Psoas muscle (tissue), 7 donors: ENCODE measurements at regions not wholly inside any gene's neighbourhood (a gene's known extent, or its start where the extent isn't known, plus 50 kb on each side); places are given as distances from the start of the nearest gene placed in this dataset.

Experiments used
- ATAC-seq, 4 donors: fragments of 200-7000 bp; cut with Tn5 transposase; one replicate each; pipeline ENCODE4 v1.9.1; 2020; ENCODE audit warnings: moderate library complexity in 3 of 4, mild to moderate bottlenecking in 2 of 4
- DNase-seq, 2 donors: peaks; one replicate each; pipeline ENCODE4 v3.0.0-alpha.2; 2020
- H3K27ac ChIP-seq: fragments of 200-600 bp; one replicate; pipeline ENCODE4 v1.8.0; 2022
- H3K27me3 ChIP-seq, 3 donors: fragments of 200-600 bp in 1 of 3; one replicate each; pipeline versions ENCODE4 v1.6.1 to v1.8.0; 2013 to 2022; ENCODE audit warnings: low read length in 2 of 3, mild to moderate bottlenecking in 2 of 3, moderate library complexity in 1 of 3; ENCODE audit not compliant: insufficient read depth in 3 of 3
- H3K36me3 ChIP-seq, 2 donors: fragments of 200-600 bp in 1 of 2; one replicate each; pipeline versions ENCODE4 v1.6.1 to v1.8.0; 2013 to 2022; ENCODE audit warnings: low read depth in 1 of 2, mild to moderate bottlenecking in 1 of 2, moderate library complexity in 1 of 2; ENCODE audit not compliant: insufficient read depth in 1 of 2
- H3K4me1 ChIP-seq: fragments of 200-600 bp; one replicate; pipeline ENCODE4 v1.8.0; 2022
- H3K4me3 ChIP-seq: fragments of 200-600 bp; one replicate; pipeline ENCODE4 v1.8.0; 2022; ENCODE audit warnings: mild to moderate bottlenecking
- H3K9me3 ChIP-seq: fragments of 200-600 bp; one replicate; pipeline ENCODE4 v1.8.0; 2022
- CTCF ChIP-seq: fragments of 200-600 bp; IDR thresholded peaks from one replicate; pipeline ENCODE4 v1.8.0; 2022; ENCODE audit warnings: antibody characterized with exemption
- WGBS, 3 donors: extraction: QIAGEN DNeasy Blood & Tissue Kit; methylation state at CpG; one replicate each; pipeline versions ENCODE4 v1.1.6 to v1.1.7; 2013; 5-methylcytosine and 5-hydroxymethylcytosine counted together
- intact Hi-C, 2 donors: fragments of 100-400 bp; cut with DNase I; formaldehyde crosslinking; loops; one replicate each; pipeline versions ENCODE4 v1.11.0 to v1.14.2; 2022
- donor health status: healthy with polysubstance abuse.
- donor health status: DM: no; HTN: no; CAD: no; lungs with moderate emphysema.
- donor health status: Bipolar disorder and iron deficiency.
- donor health status: healthy.
- donor health status: DM: yes; HTN: yes; CAD: no.
- donor health status: DM: no; HTN: no; CAD: no.
- donor health status: DM: yes; HTN: yes; CAD: no.

- no peak for TF ChIP-seq CTCF
- Histone ChIP-seq H3K9me3 (no peaks in the 10 kb centered on the region), H3K4me3 (no peak overlapping the region), H3K27ac (no peak overlapping the region), H3K27me3 (no peaks in the 10 kb centered on the region), H3K4me1 (peaks cover 4% of the 10 kb centered on the region), H3K36me3 (no peaks in the 10 kb centered on the region)
- 91 to 97% (median 92%) methylated on average over 1 of the region's 1 CpG for WGBS, 3 donors
- DNase-seq, result no peak
- intact Hi-C loops, result no loop called here
- no peak for ATAC-seq
Measured at GRCh38 chr5:125053179-125053578, 306.7 kb upstream of the ZNF608 start.

- intact Hi-C loops, result no loop called here
- ATAC-seq, result no peak
- H3K27me3 ChIP-seq, result no peaks in the 10 kb centered on the region
- H3K9me3 ChIP-seq, result no peaks in the 10 kb centered on the region
- no peak overlapping the region for H3K4me3 ChIP-seq
- DNase-seq, result no peak
- 96 to 99% (median 99%) methylated on average over 4 of the region's 4 CpGs for WGBS, 3 donors
- peaks cover 4% of the 10 kb centered on the region for H3K4me1 ChIP-seq
- no peak overlapping the region for H3K27ac ChIP-seq
- no peak for TF ChIP-seq CTCF
- no peaks in the 10 kb centered on the region for H3K36me3 ChIP-seq
Measured at GRCh38 chr5:125054146-125054545, 307.7 kb upstream of the ZNF608 start.

- no peak for TF ChIP-seq CTCF
- ATAC-seq, result no peak
- H3K4me3 ChIP-seq, result no peak overlapping the region
- H3K4me1 ChIP-seq, result no peaks in the 10 kb centered on the region
- no peaks in the 10 kb centered on the region for H3K27me3 ChIP-seq
- H3K27ac ChIP-seq, result no peak overlapping the region
- 91% methylated on average over 6 of the region's 6 CpGs for WGBS, 3 donors
- no peaks in the 10 kb centered on the region for H3K9me3 ChIP-seq
- DNase-seq, result no peak
- no peaks in the 10 kb centered on the region for H3K36me3 ChIP-seq
- intact Hi-C loops, result no loop called here
Measured at GRCh38 chr5:125056671-125057485, 310.4 kb upstream of the ZNF608 start.

- no peak for TF ChIP-seq CTCF
- Histone ChIP-seq H3K27ac (no peak overlapping the region), H3K27me3 (no peaks in the 10 kb centered on the region), H3K4me3 (no peak overlapping the region), H3K9me3 (no peaks in the 10 kb centered on the region), H3K4me1 (no peaks in the 10 kb centered on the region), H3K36me3 (no peaks in the 10 kb centered on the region)
- ATAC-seq (no peak), DNase-seq (no peak)
- intact Hi-C loops, result no loop called here
- 34 to 40% (median 34%) methylated on average over 9 of the region's 9 CpGs for WGBS, 3 donors
Measured at GRCh38 chr5:125057912-125058826, 311.7 kb upstream of the ZNF608 start.
